Suprapubic skin (tissue), 4 donors: ENCODE measurements at regions not wholly inside any gene's neighbourhood (a gene's known extent, or its start where the extent isn't known, plus 50 kb on each side); places are given as distances from the start of the nearest gene placed in this dataset.

Source experiments
- CTCF ChIP-seq, 2 donors: fragments of 200-600 bp in 1 of 2; fragments of 450-650 bp in 1 of 2; sonication (generic) in 1 of 2; IDR thresholded peaks; one replicate each; pipeline ENCODE4 v1.5.1; 2016 to 2019; ENCODE audit warnings: antibody characterized with exemption in 2 of 2, mild to moderate bottlenecking in 1 of 2, moderate library complexity in 1 of 2
- EP300 ChIP-seq: sonication (generic); formaldehyde crosslinking; IDR thresholded peaks from one replicate; pipeline ENCODE4 v1.6.1; 2017; ENCODE audit warnings: antibody characterized with exemption
- POLR2A ChIP-seq, 2 donors: fragments of 450-650 bp; IDR thresholded peaks; one replicate each; pipeline ENCODE4 v1.6.1; 2017; ENCODE audit warnings: antibody characterized with exemption in 2 of 2, mild to moderate bottlenecking in 2 of 2, moderate library complexity in 2 of 2
- POLR2AphosphoS5 ChIP-seq, 3 donors: sonication (generic); formaldehyde crosslinking; IDR thresholded peaks; one replicate each; pipeline ENCODE4 v1.6.1; 2017; ENCODE audit warnings: antibody characterized with exemption in 3 of 3

DNA sequence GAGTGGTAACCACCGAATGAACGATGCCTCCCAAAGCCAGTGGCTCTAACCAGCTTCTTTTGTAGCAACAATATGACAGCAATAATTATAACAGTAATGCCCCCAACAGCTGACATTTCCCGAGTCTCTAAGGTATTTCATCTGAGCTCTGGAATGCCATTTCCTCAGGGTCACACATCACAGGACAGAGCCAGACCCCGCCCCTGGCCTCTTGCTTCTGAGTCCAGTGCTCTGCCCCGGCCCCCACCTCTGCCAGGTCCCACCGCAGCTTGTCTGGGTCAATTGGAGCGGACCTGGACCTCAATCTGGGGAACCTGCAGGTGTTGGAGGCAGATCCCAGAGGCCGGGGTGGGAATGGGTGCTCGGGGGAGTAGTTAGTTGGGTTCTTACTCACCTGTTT, 63.8 kb downstream of the IGLL1 start:
- TF ChIP-seq CTCF (IDR thresholded peaks at IDR 0.05) (no peak), POLR2A (IDR thresholded peaks at IDR 0.05) (no peak), EP300 (no peak), POLR2AphosphoS5 (IDR thresholded peaks at IDR 0.05) (no peak)
